Thyroid gland (tissue), 4 donors: ENCODE measurements at regions not wholly inside any gene's neighbourhood (a gene's known extent, or its start where the extent isn't known, plus 50 kb on each side); places are given as distances from the start of the nearest gene placed in this dataset.

Source experiments
- CTCF ChIP-seq, 6 experiments: fragments of 200-600 bp in 3 of 6; fragments of 450-650 bp in 3 of 6; sonication (generic) in 3 of 6; IDR thresholded peaks; one replicate each; pipeline ENCODE4 v1.5.1; 2016 to 2019; ENCODE audit warnings: antibody characterized with exemption in 6 of 6, mild to moderate bottlenecking in 2 of 6, inconsistent platforms in 1 of 6, moderate library complexity in 1 of 6
- POLR2A ChIP-seq, 2 donors: fragments of 450-650 bp; IDR thresholded peaks; one replicate each; pipeline ENCODE4 v1.6.1; 2017; ENCODE audit warnings: antibody characterized with exemption in 2 of 2, mild to moderate bottlenecking in 2 of 2, moderate library complexity in 1 of 2

GRCh38 chr11:91396236-91397133 is 828.1 kb upstream of the FAT3 start:
- no peak for TF ChIP-seq POLR2A (IDR thresholded peaks at IDR 0.05)
- no peak for TF ChIP-seq CTCF (IDR thresholded peaks at IDR 0.05)
